CD4-positive, alpha-beta memory T cell (primary cell): ENCODE measurements at regions not wholly inside any gene's neighbourhood (a gene's known extent, or its start where the extent isn't known, plus 50 kb on each side); places are given as distances from the start of the nearest gene placed in this dataset.

Experiments used
- CTCF ChIA-PET: fragments of 350-600 bp; sonication (Branson Sonifier 250); formaldehyde crosslinking; loops from one replicate; lab custom pipeline; 2021; ENCODE audit warnings: inconsistent platforms; ENCODE audit not compliant: partially characterized antibody; lab: Charles Lee
- POLR2A ChIA-PET: fragments of 350-600 bp; sonication (Branson Sonifier 250); formaldehyde crosslinking; loops from one replicate; lab custom pipeline; 2021; ENCODE audit not compliant: partially characterized antibody; lab: Charles Lee
- DNase-seq, 5 donors: peaks; one replicate each; pipeline versions ENCODE4 v3.0.0 to v3.0.0-alpha.2; 2020 to 2022; ENCODE audit warnings: mixed read lengths in 1 of 5
- H3K27ac ChIP-seq: one replicate; pipeline ENCODE4 v1.7.0; 2013; ENCODE audit warnings: low read depth, low read length
- H3K27me3 ChIP-seq: 2 replicates; pipeline ENCODE4 v1.7.0; 2013; ENCODE audit warnings: mild to moderate bottlenecking, low read length, moderate library complexity; ENCODE audit not compliant: insufficient read depth
- H3K36me3 ChIP-seq: 2 replicates; pipeline ENCODE4 v1.7.0; 2013; ENCODE audit warnings: mild to moderate bottlenecking, low read length, moderate library complexity; ENCODE audit not compliant: insufficient read depth
- H3K4me1 ChIP-seq: 2 replicates; pipeline ENCODE4 v1.7.0; 2013; ENCODE audit warnings: mild to moderate bottlenecking, low read length, moderate library complexity; ENCODE audit not compliant: insufficient read depth
- H3K4me3 ChIP-seq, 2 donors: one replicate each; pipeline ENCODE4 v1.7.0; 2013; ENCODE audit warnings: low read length in 2 of 2, mild to moderate bottlenecking in 1 of 2
- H3K9me3 ChIP-seq, 2 donors: one replicate each; pipeline ENCODE4 v1.7.0; 2013; ENCODE audit warnings: low read length in 2 of 2, control low read depth in 1 of 2; ENCODE audit not compliant: control insufficient read depth in 1 of 2
- H3K27ac Mint-ChIP-seq, 7 donors: one replicate each; pipeline ENCODE4 v1.8.0; 2020 to 2021; ENCODE audit warnings: mixed read lengths in 7 of 7, mild to moderate bottlenecking in 6 of 7, inconsistent platforms in 3 of 7, moderate library complexity in 3 of 7
- H3K27me3 Mint-ChIP-seq, 2 donors: one replicate each; pipeline ENCODE4 v1.8.0; 2020 to 2021; ENCODE audit warnings: mixed read lengths in 2 of 2
- H3K36me3 Mint-ChIP-seq, 2 donors: one replicate each; pipeline ENCODE4 v1.8.0; 2020 to 2021; ENCODE audit warnings: mixed read lengths in 2 of 2, inconsistent platforms in 1 of 2, mild to moderate bottlenecking in 1 of 2
- H3K4me1 Mint-ChIP-seq, 4 donors: one replicate each; pipeline ENCODE4 v1.8.0; 2020 to 2021; ENCODE audit warnings: mixed read lengths in 4 of 4, mild to moderate bottlenecking in 1 of 4
- H3K4me3 Mint-ChIP-seq, 8 donors: one replicate each; pipeline ENCODE4 v1.8.0; 2020 to 2021; ENCODE audit warnings: mixed read lengths in 8 of 8, mild to moderate bottlenecking in 7 of 8, moderate library complexity in 6 of 8, inconsistent platforms in 3 of 8
- H3K9me3 Mint-ChIP-seq, 8 donors: one replicate each; pipeline ENCODE4 v1.8.0; 2020 to 2021; ENCODE audit warnings: mixed read lengths in 8 of 8, mild to moderate bottlenecking in 5 of 8, inconsistent platforms in 3 of 8, moderate library complexity in 1 of 8
- intact Hi-C: fragments of 100-400 bp; cut with micrococcal nuclease; formaldehyde crosslinking; loops from one replicate; pipeline ENCODE4 v1.15.1; 2023

GRCh38 chr10:10792681-10793080 lies 225.0 kb upstream of the CELF2 start:
- H3K27me3 Mint-ChIP-seq = peaks cover 7 to 16% of the 10 kb centered on the region in 2 donors
- H3K36me3 Mint-ChIP-seq = no peaks in the 10 kb centered on the region
- H3K9me3 Mint-ChIP-seq = peaks cover 0 to 2% (median 0%) of the 10 kb centered on the region in 8 donors
- H3K27ac Mint-ChIP-seq = no peak overlapping the region
- H3K9me3 ChIP-seq = no peaks in the 10 kb centered on the region
- H3K4me3 Mint-ChIP-seq = no peak overlapping the region
- DNase-seq = no peak
- intact Hi-C loops = no loop called here
- H3K4me3 ChIP-seq = no peak overlapping the region
- no peaks in the 10 kb centered on the region for H3K27me3 ChIP-seq
- H3K4me1 Mint-ChIP-seq = no peaks in the 10 kb centered on the region
- ChIA-PET POLR2A (no interaction called here), CTCF (no interaction called here)
- no peaks in the 10 kb centered on the region for H3K36me3 ChIP-seq
- no peaks in the 10 kb centered on the region for H3K4me1 ChIP-seq
- no peak overlapping the region for H3K27ac ChIP-seq

GRCh38 chr10:10794046-10794445 lies 223.6 kb upstream of the CELF2 start:
- DNase-seq = no peak
- Histone ChIP-seq H3K4me1 (no peaks in the 10 kb centered on the region), H3K27me3 (no peaks in the 10 kb centered on the region), H3K4me3 (no peak overlapping the region), H3K27ac (no peak overlapping the region), H3K36me3 (no peaks in the 10 kb centered on the region), H3K9me3 (no peaks in the 10 kb centered on the region)
- Mint-ChIP-seq H3K4me3 (no peak overlapping the region), H3K4me1 (no peaks in the 10 kb centered on the region), H3K36me3 (no peaks in the 10 kb centered on the region), H3K9me3 (peaks cover 0 to 2% (median 0%) of the 10 kb centered on the region in 8 donors), H3K27ac (no peak overlapping the region), H3K27me3 (peaks cover 10 to 18% of the 10 kb centered on the region in 2 donors)
- intact Hi-C loops = no loop called here
- ChIA-PET CTCF (no interaction called here), POLR2A (no interaction called here)

GRCh38 chr10:10794791-10795191 lies 222.9 kb upstream of the CELF2 start:
- CTCF ChIA-PET = no interaction called here

GRCh38 chr10:10796061-10796773 lies 221.5 kb upstream of the CELF2 start:
- no peak for DNase-seq
- CTCF ChIA-PET = no interaction called here
- Mint-ChIP-seq H3K36me3 (no peaks in the 10 kb centered on the region), H3K4me3 (no peak overlapping the region), H3K27me3 (peaks cover 13 to 16% of the 10 kb centered on the region in 2 donors), H3K4me1 (no peaks in the 10 kb centered on the region), H3K9me3 (peaks cover 0 to 2% (median 0%) of the 10 kb centered on the region in 8 donors), H3K27ac (no peak overlapping the region)
- H3K27me3 ChIP-seq = no peaks in the 10 kb centered on the region
- no peak overlapping the region for H3K27ac ChIP-seq
- H3K4me3 ChIP-seq = no peak overlapping the region
- H3K4me1 ChIP-seq = no peaks in the 10 kb centered on the region
- no peaks in the 10 kb centered on the region for H3K9me3 ChIP-seq
- H3K36me3 ChIP-seq = no peaks in the 10 kb centered on the region
- intact Hi-C loops = no loop called here
- POLR2A ChIA-PET = no interaction called here

More at GRCh38 chr10:10794791-10795191, 222.9 kb upstream of the CELF2 start:
- peaks cover 10 to 18% of the 10 kb centered on the region in 2 donors for H3K27me3 Mint-ChIP-seq
- H3K27me3 ChIP-seq = no peaks in the 10 kb centered on the region
- no peak overlapping the region for H3K27ac Mint-ChIP-seq
- no peak overlapping the region for H3K4me3 ChIP-seq
- H3K4me3 Mint-ChIP-seq = no peak overlapping the region
- no peaks in the 10 kb centered on the region for H3K9me3 ChIP-seq
- H3K27ac ChIP-seq = no peak overlapping the region
- H3K4me1 Mint-ChIP-seq = no peaks in the 10 kb centered on the region
- no peak for DNase-seq
- H3K36me3 ChIP-seq = no peaks in the 10 kb centered on the region
- POLR2A ChIA-PET = no interaction called here
- H3K9me3 Mint-ChIP-seq = peaks cover 0 to 2% (median 0%) of the 10 kb centered on the region in 8 donors
- intact Hi-C loops = no loop called here
- no peaks in the 10 kb centered on the region for H3K4me1 ChIP-seq
- H3K36me3 Mint-ChIP-seq = no peaks in the 10 kb centered on the region

GRCh38 chr10:10796774-10797415 lies 220.8 kb upstream of the CELF2 start:
- DNase-seq = no peak
- Histone ChIP-seq H3K4me3 (no peak overlapping the region), H3K27ac (no peak overlapping the region), H3K4me1 (no peaks in the 10 kb centered on the region), H3K36me3 (no peaks in the 10 kb centered on the region), H3K9me3 (no peaks in the 10 kb centered on the region), H3K27me3 (no peaks in the 10 kb centered on the region)
- no peaks in the 10 kb centered on the region for H3K36me3 Mint-ChIP-seq
- ChIA-PET CTCF (no interaction called here), POLR2A (no interaction called here)
- H3K27me3 Mint-ChIP-seq = peaks cover 16% of the 10 kb centered on the region in 2 donors
- no peak overlapping the region for H3K4me3 Mint-ChIP-seq
- H3K4me1 Mint-ChIP-seq = no peaks in the 10 kb centered on the region
- H3K27ac Mint-ChIP-seq = no peak overlapping the region
- H3K9me3 Mint-ChIP-seq = peaks cover 0 to 2% (median 0%) of the 10 kb centered on the region in 8 donors
- intact Hi-C loops = no loop called here

DNA sequence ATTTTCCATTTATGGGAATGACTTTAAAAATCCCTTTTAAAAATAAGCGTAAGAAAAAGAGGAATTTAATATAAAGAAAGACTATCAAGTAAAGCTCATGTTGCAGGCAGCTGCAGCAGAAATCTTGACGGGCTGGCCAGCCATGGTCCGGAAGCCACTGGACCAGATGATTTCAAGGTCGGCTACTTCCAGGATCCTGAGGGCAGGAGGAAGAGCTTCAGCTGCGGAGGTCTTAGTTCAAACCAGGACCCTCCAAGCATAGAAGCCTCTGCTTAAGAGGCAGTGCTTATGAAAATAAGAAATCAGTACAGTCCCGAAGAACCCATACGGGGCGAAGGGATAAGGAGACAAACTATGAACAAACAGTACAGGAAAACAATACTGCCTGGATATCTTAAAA lies 220.2 kb upstream of the CELF2 start:
- no peaks in the 10 kb centered on the region for H3K36me3 Mint-ChIP-seq
- intact Hi-C loops = no loop called here
- H3K4me1 ChIP-seq = no peaks in the 10 kb centered on the region
- no peaks in the 10 kb centered on the region for H3K9me3 ChIP-seq
- ChIA-PET POLR2A (no interaction called here), CTCF (no interaction called here)
- no peak overlapping the region for H3K27ac Mint-ChIP-seq
- no peaks in the 10 kb centered on the region for H3K36me3 ChIP-seq
- no peaks in the 10 kb centered on the region for H3K27me3 ChIP-seq
- H3K27me3 Mint-ChIP-seq = peaks cover 16 to 17% of the 10 kb centered on the region in 2 donors
- no peak overlapping the region for H3K27ac ChIP-seq
- DNase-seq = no peak
- no peaks in the 10 kb centered on the region for H3K4me1 Mint-ChIP-seq
- no peak overlapping the region for H3K4me3 ChIP-seq
- peaks cover 0 to 2% (median 0%) of the 10 kb centered on the region in 8 donors for H3K9me3 Mint-ChIP-seq
- H3K4me3 Mint-ChIP-seq = no peak overlapping the region

GRCh38 chr10:10798102-10798863 lies 219.4 kb upstream of the CELF2 start:
- CTCF ChIA-PET = no interaction called here
- Mint-ChIP-seq H3K27ac (no peak overlapping the region), H3K36me3 (no peaks in the 10 kb centered on the region), H3K4me3 (no peak overlapping the region), H3K27me3 (peaks cover 12 to 14% of the 10 kb centered on the region in 2 donors), H3K4me1 (no peaks in the 10 kb centered on the region), H3K9me3 (peaks cover 0 to 2% (median 0%) of the 10 kb centered on the region in 8 donors)
- no peaks in the 10 kb centered on the region for H3K9me3 ChIP-seq
- no peaks in the 10 kb centered on the region for H3K36me3 ChIP-seq
- POLR2A ChIA-PET = no interaction called here
- no peak for DNase-seq
- no peak overlapping the region for H3K4me3 ChIP-seq
- H3K27ac ChIP-seq = no peak overlapping the region
- intact Hi-C loops = no loop called here
- H3K27me3 ChIP-seq = no peaks in the 10 kb centered on the region
- H3K4me1 ChIP-seq = no peaks in the 10 kb centered on the region
